Loucy (cell line): ENCODE measurements at regions not wholly inside any gene's neighbourhood (a gene's known extent, or its start where the extent isn't known, plus 50 kb on each side); places are given as distances from the start of the nearest gene placed in this dataset.

ENCODE experiments used
- H2AFZ ChIP-seq: fragments of 200-600 bp; sonication (generic); 2 replicates; pipeline ENCODE4 v1.6.0; 2016; ENCODE audit warnings: antibody characterized with exemption, mild to moderate bottlenecking, low read length, moderate library complexity
- H3F3A ChIP-seq: fragments of 200-600 bp; 2 replicates; pipeline ENCODE4 v1.6.0; 2016; ENCODE audit warnings: antibody characterized with exemption, low read depth, mild to moderate bottlenecking
- H3K27me3 ChIP-seq: fragments of 200-600 bp; sonication (generic); 2 replicates; pipeline ENCODE4 v1.6.1; 2014; ENCODE audit warnings: low read length, mild to moderate bottlenecking; ENCODE audit not compliant: insufficient read depth, poor library complexity, severe bottlenecking
- H3K36me3 ChIP-seq: fragments of 200-600 bp; sonication (generic); 2 replicates; pipeline ENCODE4 v1.6.1; 2016; ENCODE audit warnings: low read length; ENCODE audit not compliant: insufficient read depth
- H3K4me1 ChIP-seq: fragments of 200-600 bp; sonication (generic); 2 replicates; pipeline ENCODE4 v1.5.1; 2014; ENCODE audit warnings: low read length, mild to moderate bottlenecking; ENCODE audit not compliant: insufficient read depth, poor library complexity, severe bottlenecking
- H3K4me2 ChIP-seq: fragments of 200-600 bp; sonication (generic); 2 replicates; pipeline ENCODE4 v1.6.0; 2014; ENCODE audit warnings: antibody characterized with exemption, low read length, low read depth, mild to moderate bottlenecking; ENCODE audit not compliant: poor library complexity, severe bottlenecking
- H3K4me3 ChIP-seq: fragments of 200-600 bp; sonication (generic); 2 replicates; pipeline ENCODE4 v1.5.1; 2014; ENCODE audit warnings: low read length, mild to moderate bottlenecking, mixed read lengths; ENCODE audit not compliant: poor library complexity, severe bottlenecking
- H3K79me2 ChIP-seq: fragments of 200-600 bp; sonication (generic); 2 replicates; pipeline ENCODE4 v1.6.1; 2014; ENCODE audit warnings: low read length; ENCODE audit not compliant: insufficient read depth
- H3K9ac ChIP-seq: fragments of 200-600 bp; sonication (generic); 2 replicates; pipeline ENCODE4 v1.6.0; 2014; ENCODE audit warnings: mild to moderate bottlenecking, low read depth, low read length, moderate library complexity; ENCODE audit not compliant: poor library complexity, severe bottlenecking
- H3K9me2 ChIP-seq: fragments of 200-600 bp; sonication (generic); replicated peaks from 2 replicates; pipeline ENCODE4 v1.6.1; 2016; ENCODE audit warnings: low read depth, low read length, mixed read lengths
- H3K9me3 ChIP-seq: fragments of 200-600 bp; sonication (generic); 2 replicates; pipeline ENCODE4 v1.6.1; 2014; ENCODE audit warnings: mild to moderate bottlenecking, antibody characterized with exemption, low read length, low read depth; ENCODE audit not compliant: insufficient read depth
- H4K20me1 ChIP-seq: fragments of 200-600 bp; sonication (generic); 2 replicates; pipeline ENCODE4 v1.6.0; 2014; ENCODE audit warnings: antibody characterized with exemption, low read length, mild to moderate bottlenecking; ENCODE audit not compliant: insufficient read depth, poor library complexity, severe bottlenecking
- EZH2phosphoT487 ChIP-seq: fragments of 200-600 bp; IDR thresholded peaks from 2 replicates; pipeline ENCODE4 v1.6.1; 2018; ENCODE audit warnings: antibody characterized with exemption, mild to moderate bottlenecking, moderate library complexity, borderline replicate concordance
- TF ChIP-seq, protein P1 (sequence below): fragments of 200-600 bp; sonication (generic); conservative IDR thresholded peaks from 2 replicates; pipeline ENCODE4 v1.5.1; 2014; ENCODE audit warnings: mild to moderate bottlenecking, antibody characterized with exemption, low read length

DNA sequence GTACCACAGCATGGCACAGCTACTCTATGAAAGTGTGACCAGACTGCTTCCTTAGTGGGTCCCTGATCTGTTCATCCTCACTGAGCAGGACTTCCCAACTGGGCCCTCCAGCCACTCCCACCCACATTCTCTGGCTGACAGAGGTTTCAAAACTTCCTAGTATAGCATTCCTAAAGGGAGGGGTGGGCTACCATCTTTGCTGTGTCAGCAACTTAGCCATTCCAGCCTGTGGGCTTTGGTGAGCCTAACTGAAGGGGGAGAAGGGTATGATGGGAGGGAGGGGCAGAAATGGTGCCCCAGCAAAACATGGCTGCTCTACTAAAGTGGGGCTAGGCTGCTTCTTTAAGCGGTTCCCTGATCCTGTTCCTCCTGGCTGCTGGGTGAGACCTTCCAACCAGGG lies 265.2 kb upstream of the ADGRL4 start:
- Histone ChIP-seq H3K9me3 (no peaks in the 10 kb centered on the region), H3K27me3 (no peaks in the 10 kb centered on the region), H3K9me2 (no peaks in the 10 kb centered on the region)

DNA sequence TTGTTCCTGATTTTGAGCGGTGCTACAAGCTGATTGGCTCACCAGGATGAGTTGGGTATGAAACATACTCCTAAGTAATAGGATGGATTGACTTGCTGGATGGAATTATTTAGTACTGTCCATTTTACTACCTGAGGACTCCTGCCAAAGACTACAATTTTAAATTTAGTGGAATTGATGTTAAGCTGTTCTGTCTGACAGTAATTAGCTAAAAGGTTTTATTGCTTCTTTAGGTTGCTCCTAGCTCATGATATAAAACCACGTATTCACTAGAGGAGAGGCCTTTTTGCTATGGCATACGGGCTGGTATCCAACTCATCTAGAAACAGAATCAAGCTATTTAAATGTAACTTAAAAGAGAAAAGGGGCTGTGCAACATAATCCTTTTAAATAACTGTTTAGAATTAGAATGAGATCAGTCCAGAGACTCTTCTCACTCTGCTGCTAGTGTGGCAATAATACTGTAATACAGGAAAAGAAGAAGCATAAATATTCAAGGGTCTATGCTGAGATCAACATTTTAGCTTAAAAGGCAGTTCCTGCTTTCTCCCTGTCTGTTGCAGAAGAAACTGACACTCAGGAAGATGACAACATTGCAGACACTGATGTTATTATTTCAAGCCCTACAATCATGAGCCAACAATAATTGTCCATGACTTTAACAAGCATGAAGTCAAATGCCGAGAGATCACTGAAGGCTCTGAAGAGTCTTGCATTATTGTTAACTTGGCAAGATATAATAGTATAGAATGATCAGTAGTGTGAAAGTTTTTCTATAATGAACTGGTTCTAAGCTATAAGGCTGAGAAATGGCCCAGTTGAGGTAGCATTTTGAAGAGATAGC lies 258.7 kb upstream of the ADGRL4 start:
- Histone ChIP-seq H3K9me2 (no peaks in the 10 kb centered on the region), H3F3A (no peaks in the 10 kb centered on the region), H3K4me1 (no peaks in the 10 kb centered on the region), H3K9ac (no peak overlapping the region), H3K79me2 (no peaks in the 10 kb centered on the region), H2AFZ (no peak overlapping the region), H3K4me2 (no peak overlapping the region), H3K4me3 (no peak overlapping the region), H3K9me3 (no peaks in the 10 kb centered on the region), H3K27me3 (no peaks in the 10 kb centered on the region), H3K36me3 (no peaks in the 10 kb centered on the region), H4K20me1 (no peaks in the 10 kb centered on the region)
- no peak for TF ChIP-seq EZH2phosphoT487
- TF ChIP-seq, protein P1, sequence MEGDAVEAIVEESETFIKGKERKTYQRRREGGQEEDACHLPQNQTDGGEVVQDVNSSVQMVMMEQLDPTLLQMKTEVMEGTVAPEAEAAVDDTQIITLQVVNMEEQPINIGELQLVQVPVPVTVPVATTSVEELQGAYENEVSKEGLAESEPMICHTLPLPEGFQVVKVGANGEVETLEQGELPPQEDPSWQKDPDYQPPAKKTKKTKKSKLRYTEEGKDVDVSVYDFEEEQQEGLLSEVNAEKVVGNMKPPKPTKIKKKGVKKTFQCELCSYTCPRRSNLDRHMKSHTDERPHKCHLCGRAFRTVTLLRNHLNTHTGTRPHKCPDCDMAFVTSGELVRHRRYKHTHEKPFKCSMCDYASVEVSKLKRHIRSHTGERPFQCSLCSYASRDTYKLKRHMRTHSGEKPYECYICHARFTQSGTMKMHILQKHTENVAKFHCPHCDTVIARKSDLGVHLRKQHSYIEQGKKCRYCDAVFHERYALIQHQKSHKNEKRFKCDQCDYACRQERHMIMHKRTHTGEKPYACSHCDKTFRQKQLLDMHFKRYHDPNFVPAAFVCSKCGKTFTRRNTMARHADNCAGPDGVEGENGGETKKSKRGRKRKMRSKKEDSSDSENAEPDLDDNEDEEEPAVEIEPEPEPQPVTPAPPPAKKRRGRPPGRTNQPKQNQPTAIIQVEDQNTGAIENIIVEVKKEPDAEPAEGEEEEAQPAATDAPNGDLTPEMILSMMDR: no peak

More for the DNA sequence above, 265.2 kb upstream of the ADGRL4 start:
- H3K4me3 ChIP-seq: no peak overlapping the region
- no peaks in the 10 kb centered on the region for H3K4me1 ChIP-seq
- no peak overlapping the region for H2AFZ ChIP-seq
- no peak overlapping the region for H3K9ac ChIP-seq
- no peaks in the 10 kb centered on the region for H4K20me1 ChIP-seq
- no peaks in the 10 kb centered on the region for H3F3A ChIP-seq
- H3K79me2 ChIP-seq: no peaks in the 10 kb centered on the region
- no peak overlapping the region for H3K4me2 ChIP-seq
- no peak for TF ChIP-seq EZH2phosphoT487
- TF ChIP-seq, protein P1: no peak
- no peaks in the 10 kb centered on the region for H3K36me3 ChIP-seq

DNA sequence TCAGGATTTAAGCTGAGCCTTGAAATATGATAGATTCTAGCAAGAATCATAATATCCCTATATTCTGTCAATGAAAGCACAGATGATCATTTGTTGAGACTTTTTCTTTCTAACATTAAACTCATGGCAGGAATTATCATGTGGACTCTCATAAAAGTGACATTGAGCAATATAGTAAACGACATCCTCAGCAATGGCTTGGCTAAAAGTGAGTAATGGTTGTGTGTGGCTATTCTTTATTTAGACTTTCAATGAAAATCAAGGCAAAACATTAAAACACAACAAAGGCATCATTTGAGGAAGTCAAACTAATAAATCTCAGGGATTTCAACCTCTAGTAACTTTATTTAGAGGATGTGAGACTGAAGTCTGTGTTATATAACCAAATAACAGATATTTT lies 257.8 kb upstream of the ADGRL4 start:
- H3K27me3 ChIP-seq: no peaks in the 10 kb centered on the region
- TF ChIP-seq EZH2phosphoT487: no peak
- TF ChIP-seq, protein P1: no peak
- no peaks in the 10 kb centered on the region for H3K9me3 ChIP-seq
- H4K20me1 ChIP-seq: no peaks in the 10 kb centered on the region
- H3F3A ChIP-seq: no peaks in the 10 kb centered on the region
- no peaks in the 10 kb centered on the region for H3K9me2 ChIP-seq
- no peak overlapping the region for H3K9ac ChIP-seq
- H3K4me2 ChIP-seq: no peak overlapping the region
- no peak overlapping the region for H3K4me3 ChIP-seq
- H3K36me3 ChIP-seq: no peaks in the 10 kb centered on the region
- H3K79me2 ChIP-seq: no peaks in the 10 kb centered on the region
- H3K4me1 ChIP-seq: no peaks in the 10 kb centered on the region
- H2AFZ ChIP-seq: no peak overlapping the region
